ENCODE measurements at regions not wholly inside any gene's neighbourhood (a gene's known extent, or its start where the extent isn't known, plus 50 kb on each side); places are given as distances from the start of the nearest gene placed in this dataset.

- in situ Hi-C loops (cut with HindIII; ENCODE audit: low sequenced_read_pairs) = no loop called here
Measured at GRCh38 chr1:147811273-147811672, 50.9 kb upstream of the GJA5 start.

GRCh38 chr1:147811751-147812150, 51.3 kb upstream of the GJA5 start:
- in situ Hi-C loops (cut with HindIII; ENCODE audit: low sequenced_read_pairs) = no loop called here

- in situ Hi-C loops (cut with HindIII; ENCODE audit: low sequenced_read_pairs) = no loop called here
Measured at GRCh38 chr1:147812799-147813198, 52.4 kb upstream of the GJA5 start.

GRCh38 chr1:147815503-147815902, 55.1 kb upstream of the GJA5 start:
- in situ Hi-C loops (cut with HindIII; ENCODE audit: low sequenced_read_pairs) = no loop called here

DNA sequence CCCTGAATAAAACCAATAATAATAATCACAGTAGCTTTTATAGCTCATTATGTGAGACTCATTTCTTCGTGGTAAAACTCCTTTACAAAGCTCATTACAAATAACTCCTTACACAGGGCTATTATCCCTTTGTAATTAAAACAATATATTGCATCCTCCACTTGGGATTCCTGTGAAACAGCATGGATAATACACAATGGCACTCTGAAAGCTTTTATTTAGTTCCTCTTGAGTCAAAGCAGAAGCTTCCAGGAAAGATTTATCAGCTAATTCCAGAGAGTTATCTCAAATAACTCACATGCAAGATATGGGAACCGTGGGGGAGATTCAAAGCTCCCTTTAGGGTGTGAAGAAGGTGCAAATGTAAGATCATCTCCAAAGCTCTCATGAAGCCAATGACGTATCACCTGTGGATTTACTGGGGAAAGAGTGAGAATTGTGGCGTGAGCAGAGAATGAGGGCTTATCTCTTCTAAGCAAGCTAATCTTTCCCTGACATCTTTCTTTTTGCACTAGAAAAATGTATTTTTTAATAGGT, 60.4 kb upstream of the GJA5 start:
- in situ Hi-C loops (cut with HindIII; ENCODE audit: low sequenced_read_pairs) = loop anchor here (5.0 kb wide), 2 partner anchors 39 to 51 kb away; no protein-coding TSS in a partner anchor

GRCh38 chr1:147821883-147822282, 61.5 kb upstream of the GJA5 start:
- in situ Hi-C loops (cut with HindIII; ENCODE audit: low sequenced_read_pairs) = loop anchor here (5.0 kb wide), 2 partner anchors 40 to 50 kb away; no protein-coding TSS in a partner anchor

DNA sequence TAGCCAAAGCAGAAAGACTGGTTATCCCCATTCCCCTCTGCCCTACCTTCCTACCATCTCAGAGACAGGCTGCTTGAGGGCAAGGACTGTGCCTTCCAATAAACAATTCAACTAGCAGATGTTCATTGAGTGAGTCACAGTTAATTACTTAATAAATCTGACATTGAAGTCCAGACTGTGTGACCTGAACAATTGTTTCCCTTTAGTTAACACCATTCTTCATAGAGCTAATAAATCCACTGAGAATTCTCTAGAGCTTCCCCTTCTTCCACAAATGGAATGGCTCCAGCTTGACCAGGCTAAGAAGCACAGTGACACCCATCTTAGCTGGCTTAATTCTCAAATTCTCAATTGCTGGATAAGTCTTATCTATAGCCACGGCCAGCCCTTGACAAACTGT, 61.9 kb upstream of the GJA5 start:
- in situ Hi-C loops (cut with HindIII; ENCODE audit: low sequenced_read_pairs) = loop anchor here (5.0 kb wide), 2 partner anchors 40 to 50 kb away; no protein-coding TSS in a partner anchor

- in situ Hi-C loops (cut with HindIII; ENCODE audit: low sequenced_read_pairs) = loop anchor here (5.0 kb wide), 2 partner anchors 42 to 48 kb away; no protein-coding TSS in a partner anchor
Measured at GRCh38 chr1:147824001-147824400, 63.6 kb upstream of the GJA5 start.

- in situ Hi-C loops (cut with HindIII; ENCODE audit: low sequenced_read_pairs) = loop anchor here (5.0 kb wide), 2 partner anchors 42 to 48 kb away; no protein-coding TSS in a partner anchor
Measured at GRCh38 chr1:147824798-147825197, 64.4 kb upstream of the GJA5 start.

- in situ Hi-C loops (cut with HindIII; ENCODE audit: low sequenced_read_pairs) = no loop called here
Measured at GRCh38 chr1:147825586-147825985, 65.2 kb upstream of the GJA5 start.

- in situ Hi-C loops (cut with HindIII; ENCODE audit: low sequenced_read_pairs) = no loop called here
Measured at GRCh38 chr1:147826259-147826658, 65.9 kb upstream of the GJA5 start.

GRCh38 chr1:147833231-147833860, 69.2 kb upstream of the GJA8 start:
- in situ Hi-C loops (cut with HindIII; ENCODE audit: low sequenced_read_pairs) = no loop called here

DNA sequence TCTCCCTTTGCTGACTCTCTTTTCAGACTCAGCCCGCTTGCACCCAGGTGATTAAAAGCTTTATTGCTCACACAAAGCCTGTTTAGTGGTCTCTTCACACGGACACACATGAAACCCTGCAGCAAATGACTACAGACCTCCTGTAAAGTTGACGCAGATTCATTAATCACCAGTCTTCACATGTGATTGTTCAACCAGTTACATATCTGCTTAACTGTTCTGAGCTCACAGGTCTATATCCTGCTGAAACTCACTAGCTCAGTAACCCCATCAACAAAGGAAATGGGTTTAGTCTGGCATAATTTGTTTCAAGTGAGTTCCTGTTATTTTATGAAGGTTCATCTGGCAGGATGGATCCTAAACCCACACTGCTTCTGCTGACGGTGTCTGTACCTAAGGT, 68.4 kb upstream of the GJA8 start:
- in situ Hi-C loops (cut with HindIII; ENCODE audit: low sequenced_read_pairs) = no loop called here

DNA sequence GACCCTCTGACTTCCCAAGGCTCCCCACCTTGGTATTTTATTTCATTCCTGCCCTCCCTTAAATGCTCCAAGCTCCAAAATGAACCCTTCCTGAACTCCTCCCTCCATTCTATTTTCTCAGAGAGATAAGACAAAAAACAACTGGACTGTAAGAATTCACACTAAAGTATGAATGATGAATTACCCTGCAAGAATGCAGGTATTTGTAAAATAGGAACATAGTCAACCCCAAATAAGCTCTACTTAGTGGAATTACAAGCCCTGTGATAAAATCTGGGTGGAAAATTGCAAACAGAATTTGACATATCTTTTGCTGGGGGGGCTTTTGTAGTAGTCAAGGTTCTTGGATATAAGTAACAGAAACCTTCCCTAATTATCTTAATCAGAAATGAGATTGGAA, 67.8 kb upstream of the GJA8 start:
- in situ Hi-C loops (cut with HindIII; ENCODE audit: low sequenced_read_pairs) = no loop called here

DNA sequence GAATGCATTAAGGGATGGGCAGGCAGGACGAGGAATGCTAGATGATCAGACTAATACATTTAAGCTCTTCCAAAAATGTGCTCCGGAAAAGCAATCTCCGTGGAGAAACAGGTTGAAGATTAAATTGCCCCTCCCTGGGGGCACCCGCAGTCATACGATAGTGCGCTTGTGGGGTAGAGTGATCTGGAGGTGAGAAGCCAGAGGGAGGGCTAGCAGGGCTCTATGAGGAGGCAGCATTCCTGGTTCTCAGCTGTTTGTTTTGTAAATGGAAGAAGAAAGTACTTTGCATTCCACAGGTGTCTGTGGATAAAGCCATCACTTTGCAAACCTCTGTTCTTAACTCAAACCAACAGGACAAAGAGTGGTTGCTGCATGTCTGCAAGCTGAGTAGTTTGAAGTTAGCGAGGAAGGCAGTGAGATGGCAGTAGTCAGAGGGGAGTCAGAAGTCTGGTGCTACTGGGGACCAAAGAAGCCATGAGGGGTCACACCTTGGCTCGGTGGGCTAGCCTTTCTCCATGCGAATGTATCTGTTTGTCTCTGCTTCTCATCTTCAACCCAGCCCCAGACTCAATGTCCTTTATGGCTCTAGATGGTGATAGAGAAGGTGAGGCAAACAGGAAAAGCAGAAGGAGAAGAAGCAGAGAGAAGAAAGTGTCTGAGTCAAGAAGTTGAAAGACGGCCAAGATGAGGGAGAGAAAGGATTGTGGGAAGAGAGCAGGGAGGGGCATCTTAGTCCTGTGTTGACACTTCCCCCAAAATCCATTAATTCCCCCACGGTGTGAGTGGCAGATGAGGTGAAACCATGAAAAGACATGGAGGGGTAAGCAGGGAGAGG, 65.2 kb upstream of the GJA8 start:
- in situ Hi-C loops (cut with HindIII; ENCODE audit: low sequenced_read_pairs) = no loop called here

DNA sequence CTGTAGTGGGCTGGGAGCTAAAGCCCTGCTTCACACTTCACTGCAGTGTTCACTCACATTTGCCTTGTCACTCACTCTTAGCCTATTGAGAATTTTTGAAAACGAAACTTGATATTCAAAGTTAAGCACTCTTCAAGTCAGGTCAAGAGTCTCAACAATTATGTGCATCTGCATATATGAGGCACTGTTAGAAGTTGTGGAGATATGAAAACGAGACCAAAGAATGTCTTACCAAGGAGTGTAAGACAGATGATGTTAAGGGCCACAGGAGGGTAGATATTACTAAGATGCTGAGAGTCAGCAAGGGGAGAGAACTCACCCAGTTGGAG, 64.7 kb upstream of the GJA8 start:
- in situ Hi-C loops (cut with HindIII; ENCODE audit: low sequenced_read_pairs) = no loop called here

GRCh38 chr1:147840909-147841308, 61.7 kb upstream of the GJA8 start:
- in situ Hi-C loops (cut with HindIII; ENCODE audit: low sequenced_read_pairs) = no loop called here

DNA sequence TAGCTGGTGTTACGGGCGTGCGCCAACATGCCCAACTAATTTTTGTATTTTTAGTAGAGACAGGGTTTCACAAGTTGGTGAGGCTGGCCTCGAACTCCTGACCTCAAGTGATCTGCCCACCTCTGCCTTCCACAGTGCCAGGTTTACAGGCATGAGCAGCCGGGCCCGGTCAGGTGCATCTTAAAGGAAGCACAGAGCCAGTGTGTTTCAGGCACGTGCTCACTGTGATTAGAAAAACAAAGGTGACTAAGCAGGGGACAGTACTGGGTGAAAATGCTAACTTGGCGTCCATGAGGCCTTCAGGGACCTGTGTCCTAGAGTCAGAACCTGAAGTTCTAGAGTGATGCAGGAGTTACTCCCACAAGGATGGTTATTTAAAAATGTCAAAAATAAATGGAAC, 60.0 kb upstream of the GJA8 start:
- in situ Hi-C loops (cut with HindIII; ENCODE audit: low sequenced_read_pairs) = no loop called here

DNA sequence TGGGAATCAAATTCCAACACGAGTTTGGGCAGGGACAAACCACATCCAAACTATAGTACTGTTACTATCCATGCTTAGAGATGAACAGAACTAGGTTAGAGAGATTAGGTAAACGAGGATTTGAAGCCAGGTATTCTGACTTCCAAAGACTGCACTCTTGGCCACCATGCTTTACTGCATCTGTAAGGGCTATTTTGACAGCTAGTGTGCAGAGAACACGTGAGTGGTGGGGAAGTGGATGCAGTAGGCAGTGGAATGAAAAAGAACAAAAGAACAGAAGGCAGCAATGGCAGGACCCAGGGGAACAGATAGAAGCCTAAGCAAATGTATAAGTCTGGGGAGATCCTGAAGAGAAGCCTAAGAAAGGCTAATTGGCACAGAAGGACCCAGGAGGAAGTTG, 59.1 kb upstream of the GJA8 start:
- in situ Hi-C loops (cut with HindIII; ENCODE audit: low sequenced_read_pairs) = no loop called here

DNA sequence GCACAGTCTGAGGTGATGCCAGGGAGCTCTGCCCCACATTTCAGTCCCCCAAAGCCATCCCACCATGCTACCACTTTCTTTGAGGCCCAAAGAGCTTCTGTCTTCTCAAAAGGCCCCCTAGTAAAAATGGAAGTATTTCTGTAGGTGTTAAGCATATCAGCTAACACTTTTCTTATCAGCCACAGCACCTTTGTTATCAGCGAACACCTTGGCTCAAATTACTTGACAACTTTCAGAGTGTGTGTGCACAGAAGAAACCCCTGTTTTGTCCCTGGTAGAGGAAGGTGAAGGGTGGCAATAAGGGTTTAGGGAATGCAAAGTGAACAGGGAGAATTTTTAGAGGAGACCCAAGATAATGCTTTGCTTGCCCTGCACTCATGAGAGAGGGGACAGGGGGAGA, 54.8 kb upstream of the GJA8 start:
- in situ Hi-C loops (cut with HindIII; ENCODE audit: low sequenced_read_pairs) = no loop called here

GRCh38 chr1:147849098-147849895, 53.3 kb upstream of the GJA8 start:
- in situ Hi-C loops (cut with HindIII; ENCODE audit: low sequenced_read_pairs) = no loop called here
